GM12878 (cell line): ENCODE measurements at regions not wholly inside any gene's neighbourhood (a gene's known extent, or its start where the extent isn't known, plus 50 kb on each side); places are given as distances from the start of the nearest gene placed in this dataset.

ENCODE experiments used
- ATAC-seq: fragments of 200-7000 bp; cut with Tn5 transposase; 3 replicates; pipeline ENCODE4 v1.9.1; 2020; ENCODE audit warnings: mild to moderate bottlenecking, moderate library complexity
- BruUV-seq: library from RNA; stranded (reverse); fragments of 400-500 nt; replicated peaks from 2 replicates; lab custom pipeline; 2021; lab: Mats Ljungman, UMichigan
- CTCF ChIA-PET: fragments of 300-600 bp; sonication (Branson Sonifier 250); formaldehyde crosslinking; extraction: SDS; loops from one replicate; lab custom pipeline; 2021; ENCODE audit warnings: inconsistent platforms; lab: Yijun Ruan, JAX
- POLR2A ChIA-PET: fragments of 350-600 bp; formaldehyde crosslinking; extraction: SDS; loops from one replicate; lab custom pipeline; 2021; ENCODE audit warnings: inconsistent platforms; lab: Charles Lee
- RAD21 ChIA-PET: fragments of 300-600 bp; sonication (Branson Sonifier 250); formaldehyde crosslinking; loops from one replicate; lab custom pipeline; 2023; ENCODE audit warnings: antibody characterized with exemption; ENCODE audit not compliant: unreplicated experiment; lab: Charles Lee
- SMC1A ChIA-PET: fragments of 300-600 bp; sonication (Branson Sonifier 250); formaldehyde crosslinking; loops from one replicate; lab custom pipeline; 2023; ENCODE audit not compliant: unreplicated experiment, uncharacterized antibody; lab: Charles Lee
- DNase-seq: peaks from one replicate; pipeline ENCODE4 v3.0.0-alpha.2; 2011; ENCODE audit warnings: low read depth, low spot score
- FAIRE-seq: peaks from 3 replicates; lab custom pipeline; 2011; peaks lifted over from hg19 to GRCh38; lab: Jason Lieb, UNC
- H2AFZ ChIP-seq: 2 replicates; pipeline ENCODE4 v1.6.0; 2011; ENCODE audit warnings: low read depth, low read length, control low read depth; ENCODE audit not compliant: control insufficient read depth
- H3K27ac ChIP-seq: 2 replicates; pipeline ENCODE4 v1.5.1; 2011; ENCODE audit warnings: control low read depth; ENCODE audit not compliant: control insufficient read depth, insufficient read depth
- H3K27me3 ChIP-seq, 2 experiments: replicated peaks in 1 of 2; 2 replicates each; pipeline versions ENCODE4 v1.6.0 to v1.6.1; 2011; ENCODE audit warnings: low read length in 1 of 2; ENCODE audit not compliant: control insufficient read depth in 2 of 2, insufficient read depth in 2 of 2
- H3K36me3 ChIP-seq, 2 experiments: 2 replicates each; pipeline ENCODE4 v1.5.1; 2011; ENCODE audit warnings: low read length in 1 of 2; ENCODE audit not compliant: control insufficient read depth in 2 of 2, insufficient read depth in 2 of 2
- H3K4me1 ChIP-seq: 2 replicates; pipeline ENCODE4 v1.6.1; 2011; ENCODE audit warnings: mild to moderate bottlenecking, low read length, moderate library complexity, mixed read lengths; ENCODE audit not compliant: control insufficient read depth, insufficient read depth
- H3K4me2 ChIP-seq: 2 replicates; pipeline ENCODE4 v1.6.0; 2011; ENCODE audit warnings: control low read depth; ENCODE audit not compliant: control insufficient read depth, insufficient read depth
- H3K4me3 ChIP-seq: fragments of 200-600 bp; sonication (generic); 2 replicates; pipeline ENCODE4 v1.5.1; 2016
- H3K79me2 ChIP-seq: 2 replicates; pipeline ENCODE4 v1.6.0; 2011; ENCODE audit warnings: low read length; ENCODE audit not compliant: control insufficient read depth, insufficient read depth
- H3K9ac ChIP-seq: 2 replicates; pipeline ENCODE4 v1.8.0; 2011; ENCODE audit warnings: low read length, control low read depth, mixed read lengths; ENCODE audit not compliant: control insufficient read depth, insufficient read depth
- H3K9me3 ChIP-seq: replicated peaks from 3 replicates; pipeline ENCODE4 v1.5.1; 2011; ENCODE audit warnings: mild to moderate bottlenecking, low read length; ENCODE audit not compliant: control insufficient read depth, insufficient read depth
- H4K20me1 ChIP-seq: 2 replicates; pipeline ENCODE4 v1.6.0; 2011; ENCODE audit not compliant: control insufficient read depth, insufficient read depth
- CEBPB ChIP-seq, 2 experiments: fragments of 150-350 bp in 1 of 2; IDR thresholded peaks; 2 replicates each; pipeline ENCODE4 v1.6.1; 2012 to 2014; ENCODE audit warnings: low read depth in 2 of 2, low read length in 2 of 2, borderline replicate concordance in 1 of 2, inconsistent platforms in 1 of 2
- ELK1 ChIP-seq: IDR thresholded peaks from 2 replicates; pipeline ENCODE4 v1.6.1; 2012; ENCODE audit warnings: low read depth, low read length, improper control_type of control experiment
- ETV6 ChIP-seq, 2 experiments: fragments of 450-650 bp in 1 of 2; IDR thresholded peaks in 1 of 2; conservative IDR thresholded peaks in 1 of 2; 2 replicates each; pipeline ENCODE4 v1.6.1; 2014; ENCODE audit warnings: antibody characterized with exemption in 1 of 2, borderline replicate concordance in 1 of 2, low read depth in 1 of 2, mild to moderate bottlenecking in 1 of 2, moderate library complexity in 1 of 2
- FOXM1 ChIP-seq: IDR thresholded peaks from 2 replicates; pipeline ENCODE4 v1.6.1; 2012; ENCODE audit warnings: low read depth, mild to moderate bottlenecking, inconsistent platforms, low read length, moderate library complexity
- POU2F2 ChIP-seq: IDR thresholded peaks from 3 replicates; pipeline ENCODE4 v1.6.1; 2011; ENCODE audit warnings: low read depth, mild to moderate bottlenecking, low read length, borderline replicate concordance
- PRDM15 ChIP-seq: fragments of 450-650 bp; formaldehyde crosslinking; IDR thresholded peaks from 2 replicates; pipeline ENCODE4 v1.4.0; 2020; ENCODE audit warnings: mild to moderate bottlenecking, moderate library complexity
- RAD51 ChIP-seq: fragments of 450-650 bp; IDR thresholded peaks from 2 replicates; pipeline ENCODE4 v1.6.1; 2016; ENCODE audit warnings: moderate library complexity, mild to moderate bottlenecking, inconsistent platforms
- SMAD1 ChIP-seq: fragments of 450-650 bp; IDR thresholded peaks from 2 replicates; pipeline ENCODE4 v1.6.1; 2018; ENCODE audit warnings: mild to moderate bottlenecking, low read depth; ENCODE audit not compliant: partially characterized antibody
- SUPT20H ChIP-seq: IDR thresholded peaks from 2 replicates; pipeline ENCODE4 v1.6.1; 2011; ENCODE audit warnings: low read depth, mild to moderate bottlenecking, low read length, moderate library complexity, borderline replicate concordance; ENCODE audit not compliant: control insufficient read depth
- ZBTB40 ChIP-seq: fragments of 450-650 bp; IDR thresholded peaks from 2 replicates; pipeline ENCODE4 v1.6.1; 2016; ENCODE audit warnings: mild to moderate bottlenecking, moderate library complexity, borderline replicate concordance
- WGBS: methylation state at CpG from one replicate; pipeline ENCODE4 v1.1.6; 2016; ENCODE audit warnings: low lambda C conversion rate; ENCODE audit not compliant: insufficient replicate concordance, insufficient coverage; ENCODE audit errors: missing lambda C conversion rate; 5-methylcytosine and 5-hydroxymethylcytosine counted together
- in situ Hi-C: fragments of 300-500 bp; cut with MboI; formaldehyde crosslinking; loops from 9 replicates; pipeline ENCODE4 v1.14.3; 2018; ENCODE audit warnings: mixed read lengths
- intact Hi-C: fragments of 100-400 bp; cut with micrococcal nuclease; formaldehyde crosslinking; loops from one replicate; pipeline ENCODE4 v1.14.2; 2022; ENCODE audit not compliant: unreplicated experiment

- Histone ChIP-seq H3K4me2 (no peak overlapping the region), H3K79me2 (no peaks in the 10 kb centered on the region), H3K4me1 (no peaks in the 10 kb centered on the region), H3K9me3 (no peaks in the 10 kb centered on the region), H3K36me3 (no peaks in the 10 kb centered on the region), H3K4me3 (no peak overlapping the region), H4K20me1 (no peaks in the 10 kb centered on the region), H3K9ac (no peak overlapping the region), H3K27ac (no peak overlapping the region), H2AFZ (no peak overlapping the region), H3K27me3 (no peaks in the 10 kb centered on the region)
- DNase-seq: no peak
- intact Hi-C loops: no loop called here
- BruUV-seq: no TSS peak
- POLR2A ChIA-PET: no interaction called here
- WGBS: 19% methylated on average over 1 of the region's 1 CpG
- no peak for FAIRE-seq
- RAD21 ChIA-PET: no interaction called here
- TF ChIP-seq PRDM15 (CRISPR knock-in tag): no peak
- TF ChIP-seq SMAD1: no peak
- TF ChIP-seq ELK1: no peak
- no peak for TF ChIP-seq RAD51
- no peak for TF ChIP-seq ETV6 (conservative IDR thresholded peaks at IDR 0.05 in 1 of 2, IDR thresholded peaks at IDR 0.05 in 1 of 2; ENCODE audit: borderline replicate concordance in 1 of 2, low read depth in 1 of 2)
- TF ChIP-seq SUPT20H: no peak
- no peak for TF ChIP-seq POU2F2
- TF ChIP-seq ZBTB40: no peak
- no peak for TF ChIP-seq FOXM1
- TF ChIP-seq CEBPB (IDR thresholded peaks at IDR 0.05; ENCODE audit: borderline replicate concordance in 1 of 2, low read depth in 2 of 2, low read length in 2 of 2): no peak
- SMC1A ChIA-PET: no interaction called here
- no peak for ATAC-seq
- CTCF ChIA-PET: no interaction called here
- in situ Hi-C loops: no loop called here
Measured at GRCh38 chr1:95671098-95671497, 437.1 kb downstream of the RWDD3 start.
